IPS-15b (cell line): ENCODE measurements at regions not wholly inside any gene's neighbourhood (a gene's known extent, or its start where the extent isn't known, plus 50 kb on each side); places are given as distances from the start of the nearest gene placed in this dataset.
"Not testable (repeated sequence)": the region's sequence is repeated elsewhere in the genome, so short reads cannot be mapped to it uniquely, and the experiment has no call there.

Source experiments
- H3K27me3 ChIP-seq: one replicate; pipeline ENCODE4 v1.6.1; 2013; ENCODE audit warnings: low read length; ENCODE audit not compliant: control insufficient read depth, insufficient read depth
- H3K36me3 ChIP-seq: one replicate; pipeline ENCODE4 v1.6.1; 2013; ENCODE audit warnings: low read length; ENCODE audit not compliant: control insufficient read depth, insufficient read depth
- H3K4me1 ChIP-seq: one replicate; pipeline ENCODE4 v1.6.1; 2013; ENCODE audit warnings: mild to moderate bottlenecking, low read length; ENCODE audit not compliant: control insufficient read depth, insufficient read depth
- H3K4me3 ChIP-seq: one replicate; pipeline ENCODE4 v1.5.1; 2013; ENCODE audit warnings: low read depth, low read length
- H3K9ac ChIP-seq: one replicate; pipeline ENCODE4 v1.6.1; 2013; ENCODE audit warnings: low read depth, mild to moderate bottlenecking, low read length
- H3K9me3 ChIP-seq: one replicate; pipeline ENCODE4 v1.6.1; 2013; ENCODE audit warnings: mild to moderate bottlenecking, low read length; ENCODE audit not compliant: control insufficient read depth, insufficient read depth

DNA sequence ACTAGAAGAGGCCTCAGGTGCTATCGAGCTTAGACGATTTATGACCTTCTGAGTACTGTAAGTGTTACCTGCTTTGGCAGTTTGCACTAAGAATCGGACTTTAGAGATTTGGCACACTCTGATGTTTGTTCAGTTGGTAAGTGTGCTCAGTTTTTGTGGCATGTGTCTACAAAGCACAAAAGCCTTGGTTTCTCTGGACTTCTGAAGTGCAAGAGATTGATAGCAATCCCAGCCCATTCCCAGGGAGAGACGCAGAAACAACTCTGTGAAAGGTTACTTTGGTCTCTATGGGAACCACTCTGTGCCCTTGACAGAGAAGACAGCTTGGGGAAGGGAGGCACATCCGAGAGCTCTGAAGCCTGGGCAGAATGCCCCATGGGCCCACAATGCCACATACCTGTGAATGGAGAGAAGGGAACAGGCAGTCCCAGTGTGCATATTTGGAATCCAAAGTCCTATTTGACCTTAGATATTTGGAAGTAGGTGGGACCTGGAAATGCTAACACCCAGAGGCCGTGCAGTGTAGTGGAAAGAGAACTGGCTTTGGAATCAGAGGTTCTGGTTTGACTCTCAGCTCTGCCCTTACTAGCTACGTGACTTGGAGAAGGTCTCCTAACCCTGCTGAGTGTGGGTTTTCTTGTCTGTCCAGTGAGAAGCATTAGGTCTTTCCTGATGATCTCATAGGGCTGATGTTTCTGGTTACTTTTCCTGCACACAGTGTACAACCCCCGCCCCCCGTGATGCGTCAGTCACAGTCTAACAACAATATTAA lies 194.3 kb upstream of the VLDLR start:
- no peak overlapping the region for H3K9ac ChIP-seq
- no peaks in the 10 kb centered on the region for H3K4me1 ChIP-seq
- no peaks in the 10 kb centered on the region for H3K9me3 ChIP-seq
- no peaks in the 10 kb centered on the region for H3K27me3 ChIP-seq
- H3K36me3 ChIP-seq: no peaks in the 10 kb centered on the region
- H3K4me3 ChIP-seq: no peak overlapping the region

DNA sequence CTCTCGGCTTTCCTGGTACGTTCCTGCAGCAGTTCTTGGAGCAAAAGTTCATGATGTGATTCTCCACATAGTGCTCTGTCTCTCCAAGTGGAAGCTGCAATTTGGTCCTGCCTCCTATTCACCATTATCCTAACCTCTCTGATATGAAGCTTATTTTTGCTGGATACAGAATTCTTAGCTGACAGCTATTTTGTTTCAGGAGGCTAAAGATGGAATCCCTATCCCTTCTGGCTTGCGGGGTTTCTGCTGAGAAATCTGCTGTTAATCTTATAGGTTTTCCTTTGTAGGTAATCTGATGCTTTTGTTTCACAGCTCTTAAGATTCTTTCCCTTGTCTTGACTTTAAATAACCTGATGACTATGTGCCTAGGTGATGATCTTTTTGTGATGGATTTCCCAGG lies 181.6 kb upstream of the VLDLR start:
- H3K4me1 ChIP-seq: no peaks in the 10 kb centered on the region
- no peak overlapping the region for H3K9ac ChIP-seq
- H3K9me3 ChIP-seq: no peaks in the 10 kb centered on the region
- H3K27me3 ChIP-seq: no peaks in the 10 kb centered on the region
- no peaks in the 10 kb centered on the region for H3K36me3 ChIP-seq
- H3K4me3 ChIP-seq: no peak overlapping the region

DNA sequence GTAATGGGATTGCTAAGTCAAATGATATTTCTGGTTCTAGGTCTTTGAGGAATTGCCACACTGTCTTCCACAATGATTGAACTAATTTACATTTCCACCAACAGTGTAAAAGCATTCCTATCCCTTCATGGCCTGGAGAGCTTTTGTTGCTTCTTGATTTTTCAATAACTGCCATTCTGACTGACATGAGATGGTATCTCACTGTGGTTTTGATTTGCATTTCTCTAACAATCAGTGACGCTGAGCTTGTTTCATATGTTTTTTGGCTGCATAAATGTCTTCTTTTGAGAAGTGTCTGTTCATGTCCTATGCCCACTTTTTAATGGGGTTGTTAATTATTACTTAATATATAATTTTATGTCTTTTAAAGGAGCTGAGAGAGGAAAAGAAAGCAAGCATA lies 177.7 kb upstream of the VLDLR start:
- H3K9ac ChIP-seq, H3K9me3 ChIP-seq, H3K4me1 ChIP-seq, H3K36me3 ChIP-seq, H3K4me3 ChIP-seq, H3K27me3 ChIP-seq: not testable (repeated sequence)

DNA sequence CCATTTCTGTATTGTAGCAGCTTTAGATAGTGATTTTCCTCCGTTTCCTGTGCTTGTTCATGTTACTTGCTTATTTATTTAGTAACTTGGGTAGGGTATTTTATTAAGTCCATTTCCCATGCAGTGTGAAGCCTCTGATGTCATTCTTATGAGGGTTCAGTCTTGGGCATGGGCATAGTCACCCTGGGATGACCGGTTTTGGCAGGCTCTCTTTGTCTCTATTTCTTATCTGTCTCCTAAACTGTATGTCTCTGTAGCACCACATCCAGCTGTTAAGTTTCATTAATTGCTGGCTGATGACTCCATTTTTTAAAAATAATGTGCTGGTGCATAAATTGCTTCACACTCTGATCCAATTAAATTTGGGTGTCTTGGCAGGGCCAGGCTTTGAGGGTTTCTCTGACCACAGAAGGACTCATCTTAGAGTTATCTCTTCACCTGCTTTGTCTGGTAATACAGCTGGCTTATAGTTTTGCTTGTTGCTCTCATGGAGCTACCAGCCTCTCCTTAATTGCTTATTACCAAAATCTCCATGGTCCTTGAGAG lies 173.3 kb upstream of the VLDLR start:
- Histone ChIP-seq H3K36me3 (no peaks in the 10 kb centered on the region), H3K9ac (no peak overlapping the region), H3K27me3 (no peaks in the 10 kb centered on the region), H3K9me3 (no peaks in the 10 kb centered on the region), H3K4me3 (no peak overlapping the region), H3K4me1 (no peaks in the 10 kb centered on the region)

DNA sequence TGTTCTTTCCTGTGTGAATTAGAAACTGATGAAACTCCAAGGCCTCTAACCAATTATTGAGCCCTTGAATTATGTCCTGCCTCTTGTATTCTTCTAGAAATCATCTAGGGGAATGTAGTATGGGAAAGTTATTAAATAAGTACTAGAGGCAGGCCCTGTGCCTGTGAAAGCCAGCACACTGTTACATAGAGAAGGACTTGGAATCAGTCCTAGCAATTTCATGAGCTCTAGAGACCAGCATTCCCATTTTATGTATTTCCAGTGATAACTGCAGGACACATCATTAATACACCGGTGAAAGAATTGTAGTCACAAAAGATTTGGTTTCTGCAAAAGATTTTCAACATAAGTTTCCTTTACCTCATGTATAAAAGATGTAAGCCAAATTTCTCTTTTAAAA lies 168.5 kb upstream of the VLDLR start:
- no peaks in the 10 kb centered on the region for H3K9me3 ChIP-seq

DNA sequence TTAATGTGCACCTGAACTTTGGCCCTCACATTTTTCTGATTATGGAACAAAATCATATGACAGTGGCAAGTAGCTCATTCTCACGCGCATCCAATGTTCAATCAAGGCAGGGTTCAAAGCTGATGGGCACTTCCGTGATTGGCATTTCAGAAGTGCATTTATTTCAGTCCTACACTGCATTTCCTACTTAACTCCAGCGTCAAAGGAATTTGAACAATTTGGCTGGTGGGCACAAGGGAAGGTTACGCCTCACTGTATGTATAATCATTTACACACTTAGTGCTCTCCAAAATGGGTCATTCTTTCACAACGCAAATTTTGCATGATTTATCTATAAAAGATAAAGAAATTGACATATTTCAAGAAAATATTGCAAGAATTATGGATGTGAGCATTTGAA lies 167.9 kb upstream of the VLDLR start:
- Histone ChIP-seq H3K4me1 (no peaks in the 10 kb centered on the region), H3K9ac (no peak overlapping the region), H3K9me3 (no peaks in the 10 kb centered on the region), H3K4me3 (no peak overlapping the region), H3K36me3 (no peaks in the 10 kb centered on the region), H3K27me3 (no peaks in the 10 kb centered on the region)

More for the DNA sequence above, 168.5 kb upstream of the VLDLR start:
- Histone ChIP-seq H3K9ac (no peak overlapping the region), H3K27me3 (no peaks in the 10 kb centered on the region), H3K4me1 (no peaks in the 10 kb centered on the region), H3K4me3 (no peak overlapping the region), H3K36me3 (no peaks in the 10 kb centered on the region)

DNA sequence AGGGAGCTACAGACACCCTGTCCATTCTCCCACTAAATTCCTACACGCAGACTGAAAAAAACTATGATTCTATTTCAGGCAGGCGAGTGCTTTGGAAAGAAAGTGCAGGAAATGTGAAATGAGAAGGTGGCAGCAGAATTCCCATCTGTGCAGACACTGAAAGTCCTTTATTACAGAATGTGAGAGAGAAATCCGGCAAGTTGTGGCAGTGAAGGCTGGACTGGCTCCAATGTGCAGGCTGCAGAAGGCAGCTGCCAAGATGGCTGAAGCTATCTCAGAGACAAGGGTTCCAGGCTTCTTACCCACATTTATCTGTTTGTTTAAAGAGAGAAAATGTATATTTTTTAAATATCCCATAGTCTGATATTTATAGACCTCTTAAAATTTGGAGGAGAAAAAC lies 161.8 kb upstream of the VLDLR start:
- Histone ChIP-seq H3K27me3 (no peaks in the 10 kb centered on the region), H3K4me1 (no peaks in the 10 kb centered on the region), H3K9ac (no peak overlapping the region), H3K9me3 (no peaks in the 10 kb centered on the region), H3K36me3 (no peaks in the 10 kb centered on the region), H3K4me3 (no peak overlapping the region)

DNA sequence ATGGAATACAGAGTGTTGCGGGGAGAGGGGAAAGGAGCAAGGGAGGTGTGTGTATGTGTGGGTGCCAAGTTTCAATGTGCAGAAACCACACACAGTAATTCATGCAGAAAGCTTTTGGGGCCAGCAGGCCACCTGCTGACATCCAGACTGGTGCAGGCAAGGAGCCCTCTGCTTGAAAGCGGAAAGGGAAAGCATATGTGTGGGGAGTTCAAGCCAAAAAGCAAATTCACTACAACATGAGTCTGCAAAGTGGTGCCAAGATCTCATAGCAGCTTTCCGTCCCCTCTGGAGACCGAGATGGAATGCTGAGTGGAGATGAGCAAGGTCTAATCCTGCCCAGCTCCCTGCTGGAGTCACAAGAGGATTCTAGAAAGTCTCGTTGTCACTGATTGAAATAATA lies 159.7 kb upstream of the VLDLR start:
- Histone ChIP-seq H3K4me3 (no peak overlapping the region), H3K9me3 (no peaks in the 10 kb centered on the region), H3K9ac (no peak overlapping the region), H3K36me3 (no peaks in the 10 kb centered on the region), H3K4me1 (no peaks in the 10 kb centered on the region), H3K27me3 (no peaks in the 10 kb centered on the region)

DNA sequence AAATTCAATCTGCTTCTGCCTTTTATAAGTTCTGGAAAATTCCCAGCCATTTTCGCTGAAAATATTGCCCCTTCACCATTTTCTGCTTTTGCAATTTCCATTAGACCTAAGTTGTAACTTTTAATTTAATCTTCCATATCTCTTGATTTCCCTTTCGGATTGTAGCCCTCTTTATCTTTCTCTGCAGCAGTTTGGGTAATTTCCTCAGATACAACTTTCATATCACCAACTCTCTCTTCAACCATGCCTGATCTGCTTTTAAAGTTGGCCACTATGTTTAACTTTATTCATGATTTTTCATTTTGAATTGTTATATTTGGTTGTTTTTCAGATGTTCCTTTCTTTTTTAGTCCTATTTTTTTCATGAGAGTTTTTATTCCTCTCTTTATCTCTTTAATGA lies 157.0 kb upstream of the VLDLR start:
- Histone ChIP-seq H3K4me1 (no peaks in the 10 kb centered on the region), H3K9me3 (no peaks in the 10 kb centered on the region), H3K4me3 (no peak overlapping the region), H3K27me3 (no peaks in the 10 kb centered on the region), H3K36me3 (no peaks in the 10 kb centered on the region), H3K9ac (no peak overlapping the region)

DNA sequence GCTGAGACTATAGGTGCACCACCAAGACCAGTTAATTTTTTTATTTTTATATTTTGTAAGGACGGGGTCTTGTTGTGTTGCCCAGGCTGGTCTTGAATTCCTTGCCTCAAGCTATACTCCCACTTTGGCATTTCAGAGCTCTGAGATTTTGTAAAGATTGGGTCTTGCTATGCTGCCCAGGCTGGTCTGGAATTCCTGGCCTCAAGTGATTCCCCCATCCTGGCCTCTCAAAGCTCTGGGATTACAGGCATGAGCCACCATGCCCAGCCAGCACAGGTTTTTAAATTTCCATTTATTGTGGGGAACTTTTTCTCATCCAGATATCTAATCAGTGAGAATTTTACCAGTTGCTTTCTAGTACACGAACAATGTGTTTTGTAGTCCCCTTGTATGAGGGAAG lies 156.1 kb upstream of the VLDLR start:
- Histone ChIP-seq H3K4me1 (no peaks in the 10 kb centered on the region), H3K9ac (no peak overlapping the region), H3K36me3 (no peaks in the 10 kb centered on the region), H3K9me3 (no peaks in the 10 kb centered on the region), H3K4me3 (no peak overlapping the region), H3K27me3 (no peaks in the 10 kb centered on the region)

DNA sequence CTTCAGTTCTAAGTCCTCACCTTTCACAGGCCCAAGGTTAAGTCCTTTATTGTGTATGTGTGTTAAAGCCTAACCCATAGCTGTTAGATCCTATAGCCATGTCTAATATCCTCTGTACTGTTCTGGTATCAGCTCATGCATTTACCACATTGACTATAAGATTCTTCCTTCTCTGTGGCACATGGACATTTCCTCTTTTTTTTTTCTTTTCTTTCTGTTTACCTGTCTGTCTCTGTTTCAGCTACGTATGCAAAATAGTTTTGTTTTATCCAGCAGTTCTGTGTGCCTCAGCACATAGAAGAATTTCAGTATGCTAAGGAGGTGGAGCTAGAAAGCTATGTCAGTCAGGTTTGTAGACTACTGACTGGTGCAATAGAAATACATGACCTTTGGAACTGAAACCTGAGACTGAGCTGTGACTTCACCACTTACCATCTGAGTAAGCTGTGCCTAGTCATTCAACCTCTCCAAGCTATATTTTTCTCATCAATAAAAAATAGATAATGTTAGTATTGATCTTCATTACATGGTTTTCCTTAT lies 155.6 kb upstream of the VLDLR start:
- H3K9me3 ChIP-seq: no peaks in the 10 kb centered on the region
- H3K36me3 ChIP-seq: no peaks in the 10 kb centered on the region
- H3K9ac ChIP-seq: no peak overlapping the region
- no peaks in the 10 kb centered on the region for H3K4me1 ChIP-seq
- no peak overlapping the region for H3K4me3 ChIP-seq
- no peaks in the 10 kb centered on the region for H3K27me3 ChIP-seq

DNA sequence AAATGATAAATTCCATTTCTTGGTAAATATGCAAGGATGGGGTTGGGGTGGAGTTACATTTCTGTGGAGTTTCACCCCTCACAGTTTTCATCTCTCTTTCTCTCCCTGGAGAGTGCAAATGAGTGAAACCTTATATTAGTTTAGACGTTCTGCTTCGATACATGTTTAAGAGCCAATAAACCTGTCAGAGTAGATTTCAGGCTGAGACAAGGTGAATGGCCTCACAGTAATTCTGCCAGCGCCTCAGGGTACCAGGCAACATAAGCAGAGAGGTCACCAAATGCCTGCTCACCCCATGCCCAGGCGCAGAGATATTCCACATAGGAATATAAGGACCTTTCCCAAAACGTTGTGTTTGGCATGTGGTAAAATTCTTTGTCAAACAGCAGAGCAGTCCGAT lies 154.9 kb upstream of the VLDLR start:
- Histone ChIP-seq H3K4me1 (no peaks in the 10 kb centered on the region), H3K4me3 (no peak overlapping the region), H3K9ac (no peak overlapping the region), H3K36me3 (no peaks in the 10 kb centered on the region), H3K9me3 (no peaks in the 10 kb centered on the region), H3K27me3 (no peaks in the 10 kb centered on the region)
